GM13977 (cell line): ENCODE measurements at regions not wholly inside any gene's neighbourhood (a gene's known extent, or its start where the extent isn't known, plus 50 kb on each side); places are given as distances from the start of the nearest gene placed in this dataset.

Experiments
- DNase-seq: peaks from one replicate; pipeline ENCODE4 v3.0.0; 2012; ENCODE audit warnings: low spot score
- in situ Hi-C: fragments of 300-500 bp; cut with MboI; formaldehyde crosslinking; loops from one replicate; pipeline ENCODE4 v1.12.0; 2022; ENCODE audit warnings: low sequenced_read_pairs, low pct_unique_long_range_greater_than_20kb, mixed read lengths, inconsistent platforms; ENCODE audit not compliant: unreplicated experiment
- TF ChIP-seq, protein P1 (sequence below): IDR thresholded peaks from 2 replicates; pipeline ENCODE4 v1.5.1; 2012; ENCODE audit warnings: mild to moderate bottlenecking, control low read depth; ENCODE audit not compliant: insufficient read depth; ENCODE audit errors: extremely low read depth, missing control alignments

DNA sequence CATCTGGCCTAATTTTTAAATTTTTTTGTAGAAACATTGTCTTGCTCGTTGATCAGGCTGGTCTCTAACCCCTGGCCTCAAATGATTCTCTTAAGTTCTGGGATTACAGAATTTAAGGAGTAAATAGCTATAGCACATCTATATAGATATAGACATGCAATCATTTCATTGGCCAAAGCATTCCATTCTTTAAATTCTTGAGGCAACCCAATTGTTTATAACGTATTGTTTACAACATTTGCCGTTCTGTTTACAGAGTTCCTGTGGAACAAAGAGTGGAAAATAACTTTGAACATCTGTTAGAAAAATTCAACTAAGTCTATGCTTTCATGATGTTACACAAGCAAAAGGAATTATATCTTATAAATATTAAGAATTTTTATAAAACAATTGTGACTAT is 205.2 kb upstream of the ROBO2 start:
- in situ Hi-C loops, result no loop called here
- DNase-seq, result no peak
- TF ChIP-seq, protein P1, sequence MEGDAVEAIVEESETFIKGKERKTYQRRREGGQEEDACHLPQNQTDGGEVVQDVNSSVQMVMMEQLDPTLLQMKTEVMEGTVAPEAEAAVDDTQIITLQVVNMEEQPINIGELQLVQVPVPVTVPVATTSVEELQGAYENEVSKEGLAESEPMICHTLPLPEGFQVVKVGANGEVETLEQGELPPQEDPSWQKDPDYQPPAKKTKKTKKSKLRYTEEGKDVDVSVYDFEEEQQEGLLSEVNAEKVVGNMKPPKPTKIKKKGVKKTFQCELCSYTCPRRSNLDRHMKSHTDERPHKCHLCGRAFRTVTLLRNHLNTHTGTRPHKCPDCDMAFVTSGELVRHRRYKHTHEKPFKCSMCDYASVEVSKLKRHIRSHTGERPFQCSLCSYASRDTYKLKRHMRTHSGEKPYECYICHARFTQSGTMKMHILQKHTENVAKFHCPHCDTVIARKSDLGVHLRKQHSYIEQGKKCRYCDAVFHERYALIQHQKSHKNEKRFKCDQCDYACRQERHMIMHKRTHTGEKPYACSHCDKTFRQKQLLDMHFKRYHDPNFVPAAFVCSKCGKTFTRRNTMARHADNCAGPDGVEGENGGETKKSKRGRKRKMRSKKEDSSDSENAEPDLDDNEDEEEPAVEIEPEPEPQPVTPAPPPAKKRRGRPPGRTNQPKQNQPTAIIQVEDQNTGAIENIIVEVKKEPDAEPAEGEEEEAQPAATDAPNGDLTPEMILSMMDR, result no peak

DNA sequence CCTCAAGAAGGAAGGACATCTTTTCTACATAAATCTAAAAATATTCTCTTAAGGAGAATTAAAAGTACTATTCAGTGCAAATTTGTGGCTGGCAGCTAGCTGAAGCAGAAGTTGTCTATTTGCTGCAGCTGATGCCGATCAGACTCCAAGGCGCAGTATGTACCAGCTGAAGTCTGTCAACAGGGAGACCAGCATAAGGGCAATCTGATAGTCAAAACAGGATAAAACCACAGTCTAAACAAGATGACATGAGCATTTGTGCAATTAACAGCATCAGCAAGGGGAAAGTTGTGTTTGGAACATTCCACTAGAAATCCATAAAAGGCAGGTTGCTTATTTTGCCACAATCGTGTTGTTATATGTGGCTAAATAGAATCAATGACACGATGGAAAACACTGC is 198.2 kb upstream of the ROBO2 start:
- TF ChIP-seq, protein P1, result no peak
- in situ Hi-C loops, result no loop called here

DNA sequence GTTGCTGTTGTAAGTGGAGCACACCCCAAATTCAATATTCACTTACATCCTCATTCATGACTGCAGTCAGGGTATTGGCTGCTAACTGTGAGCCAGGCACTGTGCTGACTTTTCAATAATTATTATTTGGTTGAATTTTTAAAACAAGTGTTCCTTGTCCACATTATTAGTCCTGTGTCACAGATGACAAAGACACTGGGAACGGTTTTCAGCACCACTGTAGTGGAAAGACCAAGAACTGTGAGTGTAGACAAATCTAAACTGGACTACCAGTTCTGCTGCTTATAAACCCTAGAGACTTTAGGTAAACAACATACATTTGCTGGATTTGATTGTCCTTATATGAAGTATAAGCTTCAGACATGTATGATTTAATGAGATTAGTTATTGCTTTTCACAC is 197.7 kb upstream of the ROBO2 start:
- DNase-seq, result no peak
- TF ChIP-seq, protein P1, result no peak
- in situ Hi-C loops, result no loop called here

More for the DNA sequence above, 198.2 kb upstream of the ROBO2 start:
- DNase-seq, result no peak

DNA sequence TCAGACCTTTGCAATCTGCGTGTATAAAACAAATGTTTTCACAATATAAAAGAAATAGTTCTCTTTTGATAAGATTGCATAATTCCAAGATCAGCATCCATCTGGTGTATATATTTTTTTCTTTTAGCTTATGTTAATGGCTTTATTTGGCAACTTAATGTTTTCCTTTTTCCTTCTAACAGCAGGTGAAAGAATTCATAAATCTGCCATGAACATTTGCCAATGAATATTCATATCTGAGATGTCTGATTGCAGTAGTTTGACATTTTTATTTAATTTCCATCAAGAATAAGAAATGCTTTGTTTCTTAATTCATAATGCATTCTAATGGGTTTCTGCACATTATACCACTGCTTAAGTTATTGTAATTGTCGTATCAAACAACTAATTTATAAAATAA is 184.4 kb upstream of the ROBO2 start:
- in situ Hi-C loops, result no loop called here
- no peak for DNase-seq
- TF ChIP-seq, protein P1, result no peak

DNA sequence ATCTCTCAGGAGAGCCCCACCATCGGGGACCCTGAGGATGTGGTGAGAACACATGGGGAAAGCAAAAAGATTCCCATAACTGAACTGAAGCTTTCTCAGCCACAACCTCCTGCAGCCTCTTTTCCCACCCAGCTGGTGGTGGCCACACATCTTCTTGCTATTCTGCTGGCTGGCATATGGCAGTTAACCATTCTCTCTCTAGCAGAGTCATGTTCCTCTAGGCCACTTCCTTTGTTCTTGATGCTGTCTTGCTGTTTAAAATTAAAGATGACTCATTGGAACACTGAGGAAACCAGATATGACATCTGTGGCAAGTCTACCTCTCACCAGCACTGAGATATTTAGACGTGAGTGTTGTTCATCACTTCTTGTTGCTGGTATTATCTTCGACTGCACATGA is 180.3 kb upstream of the ROBO2 start:
- in situ Hi-C loops, result no loop called here

DNA sequence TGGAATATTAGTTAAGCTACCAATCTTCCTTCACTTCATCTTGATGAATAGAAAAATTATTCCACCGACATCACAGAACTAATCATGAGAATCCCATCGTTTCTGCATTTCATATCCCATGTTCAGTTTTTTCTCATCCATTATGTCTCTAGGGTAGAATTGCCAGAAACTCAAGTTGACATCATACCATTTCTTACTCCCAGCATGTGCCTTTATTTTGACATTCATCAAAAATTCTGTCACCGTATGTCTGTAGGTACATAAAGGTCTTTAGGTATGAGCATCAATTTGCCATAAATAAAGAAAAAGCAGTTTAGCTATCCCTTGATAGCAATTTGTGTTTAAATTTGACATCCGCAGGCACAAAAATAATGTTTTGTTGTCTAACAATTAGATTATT is 175.5 kb upstream of the ROBO2 start:
- TF ChIP-seq, protein P1, result no peak
- in situ Hi-C loops, result no loop called here
- DNase-seq, result no peak

More for the DNA sequence above, 180.3 kb upstream of the ROBO2 start:
- no peak for DNase-seq
- TF ChIP-seq, protein P1, result no peak

DNA sequence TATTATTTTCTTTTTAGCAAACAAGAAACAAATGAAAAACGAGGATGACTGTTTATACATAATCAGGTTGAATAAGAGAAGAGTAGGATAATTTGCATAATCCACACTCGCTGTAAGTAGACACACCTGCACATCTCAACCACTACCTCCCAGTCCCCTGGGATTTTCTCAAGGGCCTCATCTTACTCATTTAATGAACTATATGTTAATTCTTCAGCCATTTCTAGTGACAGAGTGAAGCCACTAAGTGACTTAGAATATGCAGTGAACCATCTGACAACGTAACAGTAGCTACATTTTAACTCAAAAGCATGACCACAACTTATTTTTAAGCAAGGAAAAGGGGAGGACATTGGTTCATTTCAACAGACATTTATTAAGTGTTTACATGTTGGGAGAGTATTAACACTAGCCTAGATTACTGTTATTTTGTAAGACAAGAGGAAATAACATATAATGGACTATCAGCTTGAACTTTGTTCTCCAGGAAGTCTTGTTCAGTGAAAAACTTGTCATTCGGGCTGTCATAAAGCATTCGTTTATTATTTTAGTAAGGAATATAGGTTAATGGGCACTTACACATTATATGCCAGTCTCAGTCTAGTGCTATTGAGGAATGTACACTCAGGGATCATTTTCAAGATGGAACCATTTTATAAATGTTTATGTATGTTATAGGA is 173.0 kb upstream of the ROBO2 start:
- no peak for DNase-seq
- in situ Hi-C loops, result no loop called here
- TF ChIP-seq, protein P1, result no peak
